Nephron (organoid): ENCODE measurements at regions not wholly inside any gene's neighbourhood (a gene's known extent, or its start where the extent isn't known, plus 50 kb on each side); places are given as distances from the start of the nearest gene placed in this dataset.
A peak's percentile ranks its signal among the peaks of the same experiment; 100 is the strongest.

Experiments
- H3K27ac Mint-ChIP-seq, 3 experiments: 2 replicates each; pipeline ENCODE4 v1.8.0; 2020; ENCODE audit warnings: mixed read lengths in 3 of 3, mild to moderate bottlenecking in 2 of 3, moderate library complexity in 1 of 3
- H3K27me3 Mint-ChIP-seq: 2 replicates; pipeline ENCODE4 v1.8.0; 2021; ENCODE audit warnings: low read depth, mild to moderate bottlenecking, moderate library complexity, mixed read lengths
- H3K36me3 Mint-ChIP-seq: 2 replicates; pipeline ENCODE4 v1.8.0; 2020; ENCODE audit warnings: low read depth, mixed read lengths
- H3K4me1 Mint-ChIP-seq: 2 replicates; pipeline ENCODE4 v1.8.0; 2020; ENCODE audit warnings: mixed read lengths
- H3K4me3 Mint-ChIP-seq, 3 experiments: 2 replicates each; pipeline ENCODE4 v1.8.0; 2020; ENCODE audit warnings: mild to moderate bottlenecking in 3 of 3, mixed read lengths in 3 of 3, moderate library complexity in 2 of 3
- H3K9me3 Mint-ChIP-seq: 2 replicates; pipeline ENCODE4 v1.8.0; 2020; ENCODE audit warnings: mixed read lengths
- CTCF ChIP-seq, 3 experiments: fragments of 200-600 bp; sonication (generic); IDR thresholded peaks; one replicate each; pipeline ENCODE4 v1.5.0; 2021; ENCODE audit warnings: antibody characterized with exemption in 3 of 3; ENCODE audit not compliant: unreplicated experiment in 3 of 3

DNA sequence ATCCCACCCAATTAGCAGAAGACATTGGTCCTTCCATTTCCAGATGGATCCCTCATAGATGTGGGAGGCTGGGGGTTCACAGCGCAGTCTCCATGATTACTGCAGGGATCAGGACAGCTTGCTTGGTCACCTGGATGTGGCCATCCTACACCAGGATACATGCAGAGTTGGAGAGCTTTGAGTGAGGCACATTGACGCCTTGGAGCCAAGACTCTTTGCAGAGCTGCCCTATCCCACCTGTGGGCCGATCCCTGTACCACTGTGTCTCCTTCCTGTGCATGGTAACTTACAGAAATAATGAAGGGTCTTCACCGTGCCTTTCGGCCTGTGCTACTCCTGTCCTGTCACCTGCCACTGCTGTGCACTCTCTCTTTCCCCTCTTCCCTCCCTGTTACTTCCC is 444.8 kb downstream of the GLRX3 start:
- Mint-ChIP-seq H3K4me1 (no peaks in the 10 kb centered on the region), H3K27ac (no peak overlapping the region), H3K4me3 (no peak overlapping the region), H3K27me3 (peaks cover 15% of the 10 kb centered on the region), H3K36me3 (no peaks in the 10 kb centered on the region), H3K9me3 (no peaks in the 10 kb centered on the region)
- no peak for TF ChIP-seq CTCF (IDR thresholded peaks at IDR 0.05; ENCODE audit: unreplicated experiment in 3 of 3)

DNA sequence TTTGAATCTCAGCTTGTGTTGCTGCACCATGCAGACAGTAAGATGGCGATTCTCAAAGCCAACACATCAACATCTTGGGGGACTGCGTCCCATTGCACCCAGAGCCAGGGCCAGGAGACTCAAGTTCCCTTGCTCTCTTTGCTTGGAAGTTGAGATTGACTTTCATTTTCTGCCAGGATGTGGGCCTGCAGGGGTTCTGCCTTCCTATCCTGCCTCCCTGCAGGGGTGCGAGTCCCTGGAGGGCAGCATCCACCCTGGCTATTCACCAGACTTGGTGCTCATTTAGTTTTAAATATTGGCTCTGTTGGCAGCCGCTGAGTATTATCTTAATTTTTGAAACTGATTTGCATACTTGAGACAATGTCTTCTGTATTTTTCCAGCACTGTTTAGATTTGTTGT is 451.5 kb downstream of the GLRX3 start:
- no peaks in the 10 kb centered on the region for H3K4me1 Mint-ChIP-seq
- H3K36me3 Mint-ChIP-seq: no peaks in the 10 kb centered on the region
- no peak overlapping the region for H3K4me3 Mint-ChIP-seq
- no peak overlapping the region for H3K27ac Mint-ChIP-seq
- TF ChIP-seq CTCF (IDR thresholded peaks at IDR 0.05; ENCODE audit: unreplicated experiment in 3 of 3): no peak
- peaks cover 13% of the 10 kb centered on the region for H3K27me3 Mint-ChIP-seq
- peaks cover 6% of the 10 kb centered on the region for H3K9me3 Mint-ChIP-seq

- no peak for TF ChIP-seq CTCF (IDR thresholded peaks at IDR 0.05; ENCODE audit: unreplicated experiment in 3 of 3)
- H3K27me3 Mint-ChIP-seq: peaks cover 39% of the 10 kb centered on the region
- peaks cover 6% of the 10 kb centered on the region for H3K4me1 Mint-ChIP-seq
- H3K4me3 Mint-ChIP-seq: no peak overlapping the region
- no peaks in the 10 kb centered on the region for H3K36me3 Mint-ChIP-seq
- H3K27ac Mint-ChIP-seq: peak overlapping the region in 1 of 3 experiments; percentile 29
- peaks cover 3% of the 10 kb centered on the region for H3K9me3 Mint-ChIP-seq
These were observed 469.8 kb downstream of the GLRX3 start for GRCh38 chr10:130606001-130606405.

GRCh38 chr10:130607366-130607765 is 471.2 kb downstream of the GLRX3 start:
- peaks cover 39% of the 10 kb centered on the region for H3K27me3 Mint-ChIP-seq
- peaks cover 6% of the 10 kb centered on the region for H3K4me1 Mint-ChIP-seq
- no peaks in the 10 kb centered on the region for H3K36me3 Mint-ChIP-seq
- H3K9me3 Mint-ChIP-seq: peaks cover 4% of the 10 kb centered on the region
- H3K4me3 Mint-ChIP-seq: no peak overlapping the region
- TF ChIP-seq CTCF (IDR thresholded peaks at IDR 0.05; ENCODE audit: unreplicated experiment in 3 of 3): no peak
- peak overlapping the region in 1 of 3 experiments; percentile 43 for H3K27ac Mint-ChIP-seq

GRCh38 chr10:130611239-130611638 is 475.0 kb downstream of the GLRX3 start:
- Mint-ChIP-seq H3K4me3 (no peak overlapping the region), H3K36me3 (no peaks in the 10 kb centered on the region), H3K4me1 (peaks cover 7% of the 10 kb centered on the region), H3K27me3 (peaks cover 25% of the 10 kb centered on the region), H3K27ac (no peak overlapping the region), H3K9me3 (peaks cover 18% of the 10 kb centered on the region)
- no peak for TF ChIP-seq CTCF (IDR thresholded peaks at IDR 0.05; ENCODE audit: unreplicated experiment in 3 of 3)

DNA sequence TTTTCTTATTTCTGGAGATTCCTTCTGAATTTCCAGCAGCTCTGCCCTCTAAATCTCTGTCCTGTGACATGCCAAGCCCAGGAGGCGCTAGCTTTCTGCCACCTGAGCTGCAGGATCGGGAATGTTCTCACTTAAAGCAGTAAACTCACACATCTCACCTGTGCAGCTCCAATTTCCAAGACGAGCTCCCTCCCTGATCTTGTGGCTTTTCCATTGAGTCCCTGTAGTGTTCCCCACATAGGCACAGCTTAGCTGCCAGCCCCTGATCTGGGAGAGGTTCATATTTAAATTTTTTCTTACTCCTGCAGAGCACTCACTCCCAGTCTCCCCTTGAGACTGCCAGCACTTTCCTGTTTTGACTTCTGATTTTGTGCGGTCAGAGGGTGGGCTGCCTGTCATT is 479.3 kb downstream of the GLRX3 start:
- H3K36me3 Mint-ChIP-seq: no peaks in the 10 kb centered on the region
- H3K27ac Mint-ChIP-seq: no peak overlapping the region
- peaks cover 16% of the 10 kb centered on the region for H3K27me3 Mint-ChIP-seq
- peaks cover 18% of the 10 kb centered on the region for H3K9me3 Mint-ChIP-seq
- TF ChIP-seq CTCF (IDR thresholded peaks at IDR 0.05; ENCODE audit: unreplicated experiment in 3 of 3): no peak
- H3K4me3 Mint-ChIP-seq: no peak overlapping the region
- H3K4me1 Mint-ChIP-seq: peaks cover 7% of the 10 kb centered on the region
